NCI-H2081 treated with DMSO at 0.1 percent for 48 hours (cell line): ENCODE measurements at regions not wholly inside any gene's neighbourhood (a gene's known extent, or its start where the extent isn't known, plus 50 kb on each side); places are given as distances from the start of the nearest gene placed in this dataset.
"Not testable (repeated sequence)": the region's sequence is repeated elsewhere in the genome, so short reads cannot be mapped to it uniquely, and the experiment has no call there.

ENCODE experiments used
- DNase-seq: peaks from one replicate; lab custom pipeline; 2025; lab: John Stamatoyannopoulos, UW

GRCh38 chr2:153532140-153532539 is 53.6 kb upstream of the RPRM start:
- no peak for DNase-seq

GRCh38 chr2:153533803-153534202 is 55.2 kb upstream of the RPRM start:
- not testable (repeated sequence) for DNase-seq

- not testable (repeated sequence) for DNase-seq
Observed at GRCh38 chr2:153534590-153534989, 56.0 kb upstream of the RPRM start.

GRCh38 chr2:153536115-153536514 is 57.6 kb upstream of the RPRM start:
- DNase-seq = no peak

- not testable (repeated sequence) for DNase-seq
Observed at GRCh38 chr2:153538102-153538501, 59.5 kb upstream of the RPRM start.

- DNase-seq = peak; percentile 54
Observed at GRCh38 chr2:153543635-153544071, 65.1 kb upstream of the RPRM start.

- no peak for DNase-seq
Observed at GRCh38 chr2:153546358-153546757, 67.8 kb upstream of the RPRM start.

GRCh38 chr2:153548536-153548935 is 70.0 kb upstream of the RPRM start:
- DNase-seq = no peak

- DNase-seq = no peak
Observed at GRCh38 chr2:153551698-153552097, 73.1 kb upstream of the RPRM start.

GRCh38 chr2:153557211-153557610 is 78.6 kb upstream of the RPRM start:
- DNase-seq = no peak

GRCh38 chr2:153557714-153558113 is 79.2 kb upstream of the RPRM start:
- DNase-seq = no peak

- no peak for DNase-seq
Observed at GRCh38 chr2:153558247-153558646, 79.7 kb upstream of the RPRM start.

GRCh38 chr2:153567367-153567766 is 88.8 kb upstream of the RPRM start:
- no peak for DNase-seq

- no peak for DNase-seq
Observed at GRCh38 chr2:153568105-153568504, 89.5 kb upstream of the RPRM start.

GRCh38 chr2:153575171-153575853 is 96.8 kb upstream of the RPRM start:
- DNase-seq = no peak

- DNase-seq = no peak
Observed at GRCh38 chr2:153584244-153584643, 105.7 kb upstream of the RPRM start.

GRCh38 chr2:153588408-153588807 is 109.8 kb upstream of the RPRM start:
- no peak for DNase-seq

- DNase-seq = no peak
Observed at GRCh38 chr2:153589586-153589985, 111.0 kb upstream of the RPRM start.

- not testable (repeated sequence) for DNase-seq
Observed at GRCh38 chr2:153593086-153593485, 114.5 kb upstream of the RPRM start.

- peak; percentile 39 for DNase-seq
Observed at GRCh38 chr2:153595939-153596338, 117.4 kb upstream of the RPRM start.

GRCh38 chr2:153601812-153602211 is 123.2 kb upstream of the RPRM start:
- DNase-seq = peak; percentile 44

- DNase-seq = no peak
Observed at GRCh38 chr2:153604133-153604532, 125.6 kb upstream of the RPRM start.

GRCh38 chr2:153606623-153607022 is 128.1 kb upstream of the RPRM start:
- DNase-seq = no peak

- DNase-seq = no peak
Observed at GRCh38 chr2:153622285-153622684, 143.7 kb upstream of the RPRM start.
